ENCODE measurements at regions not wholly inside any gene's neighbourhood (a gene's known extent, or its start where the extent isn't known, plus 50 kb on each side); places are given as distances from the start of the nearest gene placed in this dataset.

DNA sequence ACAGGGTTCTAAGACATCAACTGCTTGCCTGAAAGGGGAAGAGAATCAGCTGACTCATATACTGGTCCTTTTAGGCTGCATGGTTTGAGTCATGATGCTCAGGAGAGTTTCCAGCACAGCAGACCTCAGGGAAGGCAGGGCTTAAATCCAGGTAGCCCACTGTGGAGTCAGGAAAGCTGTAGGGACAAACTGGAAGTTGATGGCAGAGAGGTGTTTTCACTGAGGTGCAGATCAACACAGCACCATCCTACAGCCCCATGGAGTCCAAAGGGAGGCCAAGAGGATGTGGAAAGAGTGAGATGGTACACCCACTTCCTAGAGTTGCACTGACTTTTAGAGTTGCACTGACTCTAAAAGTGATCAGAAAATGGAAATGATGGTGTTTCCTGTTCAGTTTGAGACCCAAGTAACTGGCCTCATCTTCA is 252.4 kb upstream of the DUSP10 start:
- no peak overlapping the region for H3K27ac Mint-ChIP-seq (ENCODE audit: unreplicated experiment)
- no peak overlapping the region for H3K4me3 Mint-ChIP-seq (ENCODE audit: unreplicated experiment)
- TF ChIP-seq CTCF (IDR thresholded peaks at IDR 0.05): no peak
- H3K4me1 Mint-ChIP-seq (ENCODE audit: low read depth): peaks cover 42% of the 10 kb centered on the region
- H3K9me3 Mint-ChIP-seq (ENCODE audit: low read depth): no peaks in the 10 kb centered on the region
- no peaks in the 10 kb centered on the region for H3K36me3 Mint-ChIP-seq (ENCODE audit: low read depth)
- no peak for DNase-seq (ENCODE audit: low spot score)
- no peaks in the 10 kb centered on the region for H3K27me3 Mint-ChIP-seq (ENCODE audit: low read depth)

DNA sequence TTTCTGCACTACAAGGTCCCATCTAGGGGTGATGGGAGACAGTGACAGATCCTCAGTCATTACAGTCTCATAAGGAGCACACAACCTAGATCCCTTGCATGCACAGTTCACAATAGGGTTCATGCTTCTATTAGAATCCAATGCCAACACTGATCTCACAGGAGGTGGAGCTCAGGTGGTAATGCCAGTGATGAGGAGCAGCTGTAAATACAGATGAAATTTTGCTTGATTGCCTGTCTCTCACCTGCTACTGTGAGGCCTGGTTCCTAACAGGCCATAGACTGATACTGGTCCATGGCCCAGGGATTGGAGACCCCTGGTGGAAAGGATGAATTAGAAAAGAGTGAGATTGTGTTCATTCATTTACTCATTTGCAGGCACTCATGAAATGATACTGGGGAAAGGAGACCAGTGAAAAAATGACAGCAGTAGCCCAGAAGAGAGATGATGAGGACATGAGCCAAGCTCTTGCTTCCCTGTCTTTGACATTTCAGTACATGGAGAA is 251.6 kb upstream of the DUSP10 start:
- TF ChIP-seq CTCF (IDR thresholded peaks at IDR 0.05): peak; percentile 33
- Mint-ChIP-seq H3K9me3 (ENCODE audit: low read depth) (no peaks in the 10 kb centered on the region), H3K36me3 (ENCODE audit: low read depth) (no peaks in the 10 kb centered on the region), H3K27ac (ENCODE audit: unreplicated experiment) (no peak overlapping the region), H3K4me1 (ENCODE audit: low read depth) (peaks cover 45% of the 10 kb centered on the region), H3K4me3 (ENCODE audit: unreplicated experiment) (no peak overlapping the region), H3K27me3 (ENCODE audit: low read depth) (no peaks in the 10 kb centered on the region)
- DNase-seq (ENCODE audit: low spot score): no peak

DNA sequence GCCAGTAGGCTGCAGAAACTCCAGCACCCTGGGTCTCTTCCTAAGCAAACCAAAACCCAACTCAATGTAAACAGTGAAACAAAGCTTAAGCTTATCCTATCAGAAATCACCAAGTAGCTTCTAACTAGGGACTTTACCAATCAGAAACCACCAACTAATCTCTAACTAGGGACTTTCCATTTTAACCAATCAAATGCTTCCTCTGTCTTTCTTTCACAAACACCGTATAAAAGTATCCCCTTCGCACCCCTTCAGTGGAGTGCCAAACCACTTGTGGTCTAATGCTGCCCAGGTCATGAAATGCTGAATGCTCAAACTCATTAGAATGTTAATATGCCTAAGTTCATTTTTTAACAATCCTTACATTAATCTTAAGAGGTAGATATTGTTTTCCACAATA is 250.5 kb upstream of the DUSP10 start:
- Mint-ChIP-seq H3K27ac (ENCODE audit: unreplicated experiment) (no peak overlapping the region), H3K4me3 (ENCODE audit: unreplicated experiment) (no peak overlapping the region), H3K27me3 (ENCODE audit: low read depth) (no peaks in the 10 kb centered on the region), H3K36me3 (ENCODE audit: low read depth) (no peaks in the 10 kb centered on the region), H3K4me1 (ENCODE audit: low read depth) (peaks cover 50% of the 10 kb centered on the region), H3K9me3 (ENCODE audit: low read depth) (no peaks in the 10 kb centered on the region)
- DNase-seq (ENCODE audit: low spot score): no peak
- no peak for TF ChIP-seq CTCF (IDR thresholded peaks at IDR 0.05)

DNA sequence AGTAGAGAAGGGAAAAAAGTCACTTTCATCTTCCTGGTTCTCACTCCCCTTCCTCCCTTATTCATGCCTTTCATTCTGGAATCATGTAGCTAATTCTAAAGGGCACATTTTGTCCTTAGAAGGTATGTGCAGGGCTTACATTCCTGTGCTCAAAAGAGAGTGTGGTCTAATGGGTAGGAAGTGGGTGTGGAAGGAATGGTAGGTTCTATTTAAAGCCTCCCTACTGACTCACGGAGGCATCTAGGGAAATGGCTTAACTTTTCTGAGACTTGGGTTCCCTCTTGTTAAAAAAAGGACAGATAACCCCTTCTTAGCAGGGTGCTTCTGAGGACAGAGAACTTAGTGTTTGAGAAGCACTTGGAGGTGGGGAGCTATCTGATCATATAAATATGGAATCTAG is 249.3 kb upstream of the DUSP10 start:
- Mint-ChIP-seq H3K27ac (ENCODE audit: unreplicated experiment) (peak overlapping the region; percentile 20), H3K4me3 (ENCODE audit: unreplicated experiment) (no peak overlapping the region), H3K9me3 (ENCODE audit: low read depth) (peaks cover 4% of the 10 kb centered on the region), H3K27me3 (ENCODE audit: low read depth) (no peaks in the 10 kb centered on the region), H3K36me3 (ENCODE audit: low read depth) (no peaks in the 10 kb centered on the region), H3K4me1 (ENCODE audit: low read depth) (peaks cover 57% of the 10 kb centered on the region)
- no peak for DNase-seq (ENCODE audit: low spot score)
- no peak for TF ChIP-seq CTCF (IDR thresholded peaks at IDR 0.05)

DNA sequence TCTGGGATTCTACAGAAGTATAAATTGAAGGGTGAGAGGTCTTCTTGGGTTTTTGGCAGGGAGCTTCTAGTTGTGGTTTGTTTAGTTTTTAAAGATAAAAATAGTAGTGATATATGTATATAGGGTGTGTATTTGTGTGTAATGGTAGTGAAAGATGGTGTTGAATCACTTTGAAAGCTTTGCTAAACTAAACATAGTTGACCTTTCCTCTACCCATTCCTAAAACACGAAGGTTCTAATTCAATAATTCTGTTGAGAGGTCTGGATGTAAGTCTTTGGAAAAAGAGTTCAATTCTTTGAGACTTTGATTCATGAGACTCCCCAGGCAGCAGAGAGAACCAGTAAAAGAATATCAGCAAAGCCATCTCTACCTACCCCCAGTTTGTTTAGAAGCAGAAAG is 247.9 kb upstream of the DUSP10 start:
- H3K4me1 Mint-ChIP-seq (ENCODE audit: low read depth): peaks cover 51% of the 10 kb centered on the region
- no peak overlapping the region for H3K4me3 Mint-ChIP-seq (ENCODE audit: unreplicated experiment)
- TF ChIP-seq CTCF (IDR thresholded peaks at IDR 0.05): no peak
- no peak for DNase-seq (ENCODE audit: low spot score)
- H3K9me3 Mint-ChIP-seq (ENCODE audit: low read depth): peaks cover 4% of the 10 kb centered on the region
- no peaks in the 10 kb centered on the region for H3K27me3 Mint-ChIP-seq (ENCODE audit: low read depth)
- H3K27ac Mint-ChIP-seq (ENCODE audit: unreplicated experiment): peak overlapping the region; percentile 33
- H3K36me3 Mint-ChIP-seq (ENCODE audit: low read depth): no peaks in the 10 kb centered on the region

All from chondrocyte (in vitro differentiated cells).